OCI-LY3 (cell line): ENCODE measurements at regions not wholly inside any gene's neighbourhood (a gene's known extent, or its start where the extent isn't known, plus 50 kb on each side); places are given as distances from the start of the nearest gene placed in this dataset.

Experiments
- H2AFZ ChIP-seq: fragments of 200-600, 300-600 bp; shearing (Covaris generic); 2 replicates; pipeline ENCODE4 v1.6.0; 2014; ENCODE audit warnings: antibody characterized with exemption, low read depth, low read length
- H3K27ac ChIP-seq: fragments of 200-600, 300-600 bp; sonication (generic); 2 replicates; pipeline ENCODE4 v1.5.1; 2014; ENCODE audit warnings: mild to moderate bottlenecking, low read length, moderate library complexity, mixed read lengths
- H3K27me3 ChIP-seq: fragments of 200-600, 300-600 bp; sonication (generic); 2 replicates; pipeline ENCODE4 v1.6.1; 2014; ENCODE audit warnings: low read depth, low read length, mixed read lengths
- H3K36me3 ChIP-seq: fragments of 200-600, 300-600 bp; sonication (generic); replicated peaks from 2 replicates; pipeline ENCODE3; 2014; ENCODE audit warnings: low read depth, low read length, mixed read lengths
- H3K4me1 ChIP-seq: fragments of 300-600, 200-600 bp; sonication (generic); 2 replicates; pipeline ENCODE4 v1.6.1; 2014; ENCODE audit warnings: low read length, mixed read lengths
- H3K4me2 ChIP-seq: fragments of 200-600, 300-600 bp; sonication (generic); 2 replicates; pipeline ENCODE4 v1.6.1; 2014; ENCODE audit warnings: low read length, mixed read lengths
- H3K4me3 ChIP-seq: fragments of 300-600, 200-600 bp; sonication (generic); 2 replicates; pipeline ENCODE4 v1.5.1; 2014; ENCODE audit warnings: antibody characterized with exemption, mild to moderate bottlenecking, low read length, moderate library complexity
- H3K79me2 ChIP-seq: fragments of 300-600, 200-600 bp; shearing (Covaris generic); 2 replicates; pipeline ENCODE4 v1.6.1; 2014; ENCODE audit warnings: mild to moderate bottlenecking, low read length, mixed read lengths
- H3K9ac ChIP-seq: fragments of 300-600, 200-600 bp; shearing (Covaris generic); 2 replicates; pipeline ENCODE4 v1.6.0; 2014; ENCODE audit warnings: mild to moderate bottlenecking, low read length, moderate library complexity
- H3K9me3 ChIP-seq: fragments of 200-600, 300-600 bp; shearing (Covaris generic); 2 replicates; pipeline ENCODE4 v1.6.1; 2014; ENCODE audit warnings: low read length, mixed read lengths; ENCODE audit not compliant: insufficient read depth
- H4K20me1 ChIP-seq: fragments of 200-600, 300-600 bp; sonication (generic); 2 replicates; pipeline ENCODE4 v1.6.1; 2016; ENCODE audit warnings: low read length, mixed read lengths; ENCODE audit not compliant: insufficient read depth
- EZH2phosphoT487 ChIP-seq: fragments of 200-600 bp; shearing (Covaris generic); IDR thresholded peaks from 2 replicates; pipeline ENCODE4 v1.6.1; 2018; ENCODE audit warnings: antibody characterized with exemption, mixed run types, low read depth
- TF ChIP-seq, protein P1 (sequence below): fragments of 200-600, 300-600 bp; sonication (generic); IDR thresholded peaks from 2 replicates; pipeline ENCODE4 v1.5.1; 2014; ENCODE audit warnings: antibody characterized with exemption, low read length, low read depth

GRCh38 chr5:126031989-126032716 is 391.1 kb upstream of the GRAMD2B start:
- no peak for TF ChIP-seq EZH2phosphoT487
- TF ChIP-seq, protein P1, sequence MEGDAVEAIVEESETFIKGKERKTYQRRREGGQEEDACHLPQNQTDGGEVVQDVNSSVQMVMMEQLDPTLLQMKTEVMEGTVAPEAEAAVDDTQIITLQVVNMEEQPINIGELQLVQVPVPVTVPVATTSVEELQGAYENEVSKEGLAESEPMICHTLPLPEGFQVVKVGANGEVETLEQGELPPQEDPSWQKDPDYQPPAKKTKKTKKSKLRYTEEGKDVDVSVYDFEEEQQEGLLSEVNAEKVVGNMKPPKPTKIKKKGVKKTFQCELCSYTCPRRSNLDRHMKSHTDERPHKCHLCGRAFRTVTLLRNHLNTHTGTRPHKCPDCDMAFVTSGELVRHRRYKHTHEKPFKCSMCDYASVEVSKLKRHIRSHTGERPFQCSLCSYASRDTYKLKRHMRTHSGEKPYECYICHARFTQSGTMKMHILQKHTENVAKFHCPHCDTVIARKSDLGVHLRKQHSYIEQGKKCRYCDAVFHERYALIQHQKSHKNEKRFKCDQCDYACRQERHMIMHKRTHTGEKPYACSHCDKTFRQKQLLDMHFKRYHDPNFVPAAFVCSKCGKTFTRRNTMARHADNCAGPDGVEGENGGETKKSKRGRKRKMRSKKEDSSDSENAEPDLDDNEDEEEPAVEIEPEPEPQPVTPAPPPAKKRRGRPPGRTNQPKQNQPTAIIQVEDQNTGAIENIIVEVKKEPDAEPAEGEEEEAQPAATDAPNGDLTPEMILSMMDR, result no peak
- Histone ChIP-seq H3K9ac (no peak overlapping the region), H3K4me2 (no peak overlapping the region), H3K4me1 (no peaks in the 10 kb centered on the region), H3K79me2 (no peaks in the 10 kb centered on the region), H3K9me3 (no peaks in the 10 kb centered on the region), H3K4me3 (no peak overlapping the region), H3K27me3 (no peaks in the 10 kb centered on the region), H3K36me3 (no peaks in the 10 kb centered on the region), H3K27ac (no peak overlapping the region), H4K20me1 (no peaks in the 10 kb centered on the region), H2AFZ (no peak overlapping the region)

DNA sequence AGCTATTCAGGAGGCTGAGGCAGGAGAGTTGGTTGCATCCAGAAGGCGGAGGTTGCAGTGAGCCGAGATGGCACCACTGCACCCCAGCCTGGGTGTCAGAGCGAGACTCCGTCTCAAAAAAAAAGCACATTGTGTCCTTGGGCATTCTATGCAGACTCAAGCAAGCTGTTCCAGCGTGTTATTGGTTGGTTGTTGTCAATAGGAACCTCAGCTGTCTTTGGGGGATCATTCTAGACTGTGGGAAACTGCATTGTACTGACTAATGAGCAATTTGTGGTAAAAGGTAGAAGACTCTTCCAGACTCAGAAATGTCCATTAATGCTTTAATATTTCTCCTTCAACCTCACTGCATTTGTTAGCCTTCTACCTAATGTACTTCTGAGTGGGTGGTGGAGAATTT is 379.5 kb upstream of the GRAMD2B start:
- no peaks in the 10 kb centered on the region for H3K27me3 ChIP-seq
- H3K79me2 ChIP-seq, result no peaks in the 10 kb centered on the region
- no peak overlapping the region for H3K9ac ChIP-seq
- no peak overlapping the region for H3K4me3 ChIP-seq
- H3K9me3 ChIP-seq, result no peaks in the 10 kb centered on the region
- H3K36me3 ChIP-seq, result no peaks in the 10 kb centered on the region
- H2AFZ ChIP-seq, result no peak overlapping the region
- no peaks in the 10 kb centered on the region for H4K20me1 ChIP-seq
- H3K4me2 ChIP-seq, result no peak overlapping the region
- H3K27ac ChIP-seq, result no peak overlapping the region
- no peak for TF ChIP-seq EZH2phosphoT487
- TF ChIP-seq, protein P1, result no peak
- H3K4me1 ChIP-seq, result no peaks in the 10 kb centered on the region

- no peak overlapping the region for H3K4me2 ChIP-seq
- no peaks in the 10 kb centered on the region for H3K79me2 ChIP-seq
- no peak overlapping the region for H3K9ac ChIP-seq
- no peaks in the 10 kb centered on the region for H4K20me1 ChIP-seq
- no peaks in the 10 kb centered on the region for H3K36me3 ChIP-seq
- no peaks in the 10 kb centered on the region for H3K9me3 ChIP-seq
- no peaks in the 10 kb centered on the region for H3K27me3 ChIP-seq
- H3K27ac ChIP-seq, result no peak overlapping the region
- no peak overlapping the region for H2AFZ ChIP-seq
- H3K4me1 ChIP-seq, result no peaks in the 10 kb centered on the region
- TF ChIP-seq EZH2phosphoT487, result no peak
- TF ChIP-seq, protein P1, result no peak
- H3K4me3 ChIP-seq, result no peak overlapping the region
These were observed 379.0 kb upstream of the GRAMD2B start for GRCh38 chr5:126044111-126044668.

DNA sequence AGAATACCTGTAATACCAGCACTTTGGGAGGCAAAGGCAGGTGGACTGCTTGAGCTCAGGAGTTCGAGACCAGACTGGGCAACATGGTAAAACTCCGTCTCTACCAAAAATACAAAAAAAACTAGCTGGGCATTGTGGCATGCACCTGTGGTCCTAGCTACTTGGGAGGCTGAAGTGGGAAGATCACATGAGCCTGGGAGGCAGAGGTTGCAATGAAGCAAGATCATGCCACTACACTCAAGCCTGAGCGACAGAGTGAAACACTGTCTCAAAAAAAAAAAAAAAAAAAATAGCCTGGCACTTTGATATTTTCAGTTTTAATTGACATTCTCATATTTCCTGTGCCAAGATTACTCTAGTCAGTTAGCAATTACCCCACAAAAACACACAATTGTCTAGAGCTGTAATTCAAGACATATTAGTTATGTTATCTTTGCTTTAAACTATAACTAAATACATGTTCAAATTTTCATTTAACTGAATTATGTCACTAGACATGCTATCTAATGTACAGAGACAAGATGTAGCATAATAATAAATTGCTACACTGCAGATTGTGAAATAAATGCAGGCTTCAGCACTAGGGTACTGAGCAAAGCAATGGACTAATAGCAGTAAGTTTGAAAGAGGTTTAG is 378.2 kb upstream of the GRAMD2B start:
- H3K9me3 ChIP-seq, result no peaks in the 10 kb centered on the region
- H3K9ac ChIP-seq, result no peak overlapping the region
- H3K27ac ChIP-seq, result no peak overlapping the region
- H3K4me1 ChIP-seq, result no peaks in the 10 kb centered on the region
- no peak overlapping the region for H3K4me3 ChIP-seq
- H4K20me1 ChIP-seq, result no peaks in the 10 kb centered on the region
- no peak overlapping the region for H2AFZ ChIP-seq
- TF ChIP-seq, protein P1, result no peak
- TF ChIP-seq EZH2phosphoT487, result no peak
- no peaks in the 10 kb centered on the region for H3K79me2 ChIP-seq
- H3K36me3 ChIP-seq, result no peaks in the 10 kb centered on the region
- H3K4me2 ChIP-seq, result no peak overlapping the region
- no peaks in the 10 kb centered on the region for H3K27me3 ChIP-seq
